ENCODE measurements at regions not wholly inside any gene's neighbourhood (a gene's known extent, or its start where the extent isn't known, plus 50 kb on each side); places are given as distances from the start of the nearest gene placed in this dataset.
"Not testable (repeated sequence)": the region's sequence is repeated elsewhere in the genome, so short reads cannot be mapped to it uniquely, and the experiment has no call there.

DNA sequence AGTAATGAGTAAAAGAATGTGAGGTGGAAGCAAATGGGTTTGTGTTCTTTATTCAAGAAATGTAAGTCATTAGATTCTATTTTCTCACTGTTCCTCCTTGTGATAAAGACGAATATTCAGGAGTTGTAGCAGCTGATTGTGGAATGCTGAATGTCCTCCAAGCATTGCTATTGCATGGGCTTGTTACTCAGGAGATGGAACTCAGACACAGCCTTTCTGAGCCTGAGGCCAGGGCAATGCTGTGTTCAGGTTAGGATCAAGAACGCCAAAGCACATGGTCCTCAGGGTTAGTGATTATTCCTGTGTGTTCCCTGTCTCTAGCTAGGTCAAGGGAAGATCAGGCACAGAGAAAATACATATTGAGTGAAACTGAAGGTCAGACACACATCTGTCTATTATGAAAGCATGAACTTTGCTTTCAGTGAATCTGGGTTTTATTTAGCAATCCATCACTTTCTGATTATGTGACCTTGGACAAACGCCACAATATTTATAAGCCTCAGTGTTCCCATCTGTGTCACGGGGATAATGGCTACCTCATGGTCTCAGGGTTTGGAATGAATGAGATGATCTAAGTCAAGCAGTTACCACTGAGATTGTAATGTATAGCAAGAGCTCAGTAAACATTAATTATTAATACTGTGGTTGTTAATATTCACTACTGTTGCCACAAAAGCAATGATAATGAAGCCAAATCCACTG, 426.8 kb upstream of the DYNLRB2 start:
- ATAC-seq (no peak), DNase-seq (no peak)
- Mint-ChIP-seq H3K9me3 (ENCODE audit: insufficient read depth) (no peaks in the 10 kb centered on the region), H3K4me1 (ENCODE audit: low read depth) (no peaks in the 10 kb centered on the region), H3K27me3 (ENCODE audit: low read depth) (no peaks in the 10 kb centered on the region), H3K4me3 (no peak overlapping the region), H3K27ac (no peak overlapping the region), H3K36me3 (ENCODE audit: low read depth) (no peaks in the 10 kb centered on the region)
- ChIA-PET CTCF (no interaction called here), POLR2A (no interaction called here)

DNA sequence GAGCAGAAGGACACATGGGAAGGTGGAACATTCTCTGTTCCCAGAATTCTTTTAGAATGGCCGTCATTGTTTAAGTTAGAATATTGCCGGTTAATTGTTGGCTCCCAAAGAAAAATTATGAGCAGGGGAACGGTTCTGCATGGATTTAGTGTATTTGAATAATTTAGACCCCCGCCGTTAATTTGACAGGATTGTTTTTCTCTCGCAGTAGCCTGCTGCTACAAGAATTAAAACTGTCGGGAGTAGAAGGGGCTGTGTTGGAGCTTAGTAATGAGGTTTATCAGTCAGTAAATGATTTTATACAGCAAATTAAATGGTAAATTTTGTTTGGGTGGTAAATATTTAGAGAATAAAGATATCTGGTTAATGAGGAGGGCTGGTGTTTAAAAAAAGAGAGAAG, 431.2 kb upstream of the DYNLRB2 start:
- H3K36me3 Mint-ChIP-seq (ENCODE audit: low read depth): no peaks in the 10 kb centered on the region
- no peak overlapping the region for H3K27ac Mint-ChIP-seq
- H3K4me1 Mint-ChIP-seq (ENCODE audit: low read depth): no peaks in the 10 kb centered on the region
- ATAC-seq: no peak
- H3K27me3 Mint-ChIP-seq (ENCODE audit: low read depth): no peaks in the 10 kb centered on the region
- no peak overlapping the region for H3K4me3 Mint-ChIP-seq
- H3K9me3 Mint-ChIP-seq (ENCODE audit: insufficient read depth): no peaks in the 10 kb centered on the region
- ChIA-PET CTCF (no interaction called here), POLR2A (no interaction called here)
- no peak for DNase-seq

DNA sequence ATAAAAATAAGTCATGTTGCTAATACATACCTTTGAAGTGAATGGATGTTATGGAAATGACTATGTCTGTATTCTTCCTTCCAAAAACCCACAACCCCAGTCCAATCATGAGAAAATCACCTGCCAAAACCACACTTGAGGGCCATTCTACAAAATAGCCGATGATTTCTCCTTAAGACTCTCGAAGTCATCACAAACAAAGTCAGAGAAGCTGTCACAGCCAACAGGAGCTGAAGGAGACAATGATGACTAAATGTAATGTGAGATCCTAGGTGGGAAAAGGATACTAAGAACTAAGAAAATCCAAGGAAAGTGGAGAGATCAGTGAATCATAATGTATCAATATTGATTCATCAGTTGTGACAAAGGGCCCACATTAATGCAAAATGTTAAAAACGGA, 432.9 kb upstream of the DYNLRB2 start:
- Mint-ChIP-seq H3K9me3 (ENCODE audit: insufficient read depth) (no peaks in the 10 kb centered on the region), H3K4me3 (no peak overlapping the region), H3K27me3 (ENCODE audit: low read depth) (no peaks in the 10 kb centered on the region), H3K4me1 (ENCODE audit: low read depth) (no peaks in the 10 kb centered on the region), H3K27ac (no peak overlapping the region), H3K36me3 (ENCODE audit: low read depth) (no peaks in the 10 kb centered on the region)
- ChIA-PET CTCF (no interaction called here), POLR2A (no interaction called here)
- DNase-seq (no peak), ATAC-seq (no peak)

DNA sequence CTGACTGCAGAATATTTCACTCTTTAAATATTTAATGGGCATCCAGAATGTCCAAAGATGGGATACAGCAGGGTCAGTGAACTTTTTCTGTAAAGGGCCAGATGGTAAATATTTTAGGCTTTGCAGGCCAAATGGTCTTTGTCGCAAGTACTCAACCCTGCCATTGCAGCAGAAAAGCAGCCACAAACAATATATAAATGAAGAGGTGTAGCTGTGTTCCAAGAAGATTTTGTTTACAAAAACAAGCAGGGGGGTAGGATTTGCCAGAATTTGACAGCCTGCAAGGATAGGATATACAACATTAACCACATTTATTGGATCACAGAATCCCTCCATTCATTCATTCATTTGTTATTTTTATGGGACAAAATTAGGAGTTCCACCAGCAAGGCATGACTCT, 435.0 kb upstream of the DYNLRB2 start:
- POLR2A ChIA-PET: no interaction called here
- H3K27ac Mint-ChIP-seq: no peak overlapping the region
- H3K36me3 Mint-ChIP-seq (ENCODE audit: low read depth): no peaks in the 10 kb centered on the region
- ATAC-seq: no peak
- no peak overlapping the region for H3K4me3 Mint-ChIP-seq
- no peaks in the 10 kb centered on the region for H3K9me3 Mint-ChIP-seq (ENCODE audit: insufficient read depth)
- CTCF ChIA-PET: no interaction called here
- no peaks in the 10 kb centered on the region for H3K27me3 Mint-ChIP-seq (ENCODE audit: low read depth)
- H3K4me1 Mint-ChIP-seq (ENCODE audit: low read depth): no peaks in the 10 kb centered on the region
- DNase-seq: no peak

DNA sequence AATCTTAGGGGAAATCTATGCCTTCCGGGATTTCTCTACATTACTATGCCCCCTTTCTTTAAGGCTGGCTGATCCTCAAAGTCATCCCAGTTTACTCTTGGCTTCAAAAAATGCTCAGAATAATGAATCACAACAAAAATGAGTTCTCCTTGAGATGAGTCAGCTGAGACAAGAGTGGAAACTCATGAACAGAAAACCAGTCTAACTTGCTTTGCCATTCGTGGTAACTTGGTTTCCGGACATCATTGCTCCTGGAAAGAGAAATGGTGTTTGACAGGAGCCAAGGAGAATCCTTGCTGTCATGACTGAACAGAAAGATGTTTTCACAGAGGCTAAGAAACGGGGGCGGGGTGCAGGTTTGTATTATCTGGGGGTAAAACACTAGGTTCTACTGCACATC, 435.6 kb upstream of the DYNLRB2 start:
- H3K27me3 Mint-ChIP-seq (ENCODE audit: low read depth): no peaks in the 10 kb centered on the region
- ChIA-PET CTCF (no interaction called here), POLR2A (no interaction called here)
- no peaks in the 10 kb centered on the region for H3K9me3 Mint-ChIP-seq (ENCODE audit: insufficient read depth)
- H3K36me3 Mint-ChIP-seq (ENCODE audit: low read depth): no peaks in the 10 kb centered on the region
- no peak for DNase-seq
- H3K4me1 Mint-ChIP-seq (ENCODE audit: low read depth): no peaks in the 10 kb centered on the region
- no peak overlapping the region for H3K27ac Mint-ChIP-seq
- H3K4me3 Mint-ChIP-seq: no peak overlapping the region
- ATAC-seq: no peak

DNA sequence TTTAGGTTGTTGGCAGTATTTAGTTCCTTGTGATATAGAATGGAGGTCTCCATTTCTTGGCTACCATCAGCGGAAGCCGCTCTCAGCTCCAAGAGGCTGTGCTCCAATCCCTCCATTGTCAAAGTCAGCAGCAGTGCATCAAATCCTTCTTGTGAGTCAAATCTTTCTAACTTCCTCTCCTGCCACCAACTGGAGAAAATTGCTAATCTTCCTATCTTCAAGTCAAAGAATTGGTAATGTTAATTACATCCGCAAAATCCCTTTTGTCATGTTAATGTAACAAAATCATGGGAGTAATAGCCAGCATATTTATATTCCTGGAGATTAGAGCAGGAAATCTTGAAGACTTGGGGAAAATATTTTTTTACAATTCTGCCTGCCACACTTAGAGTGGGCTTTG, 436.4 kb upstream of the DYNLRB2 start:
- H3K36me3 Mint-ChIP-seq (ENCODE audit: low read depth): no peaks in the 10 kb centered on the region
- no peaks in the 10 kb centered on the region for H3K9me3 Mint-ChIP-seq (ENCODE audit: insufficient read depth)
- POLR2A ChIA-PET: no interaction called here
- no peaks in the 10 kb centered on the region for H3K27me3 Mint-ChIP-seq (ENCODE audit: low read depth)
- no peak overlapping the region for H3K4me3 Mint-ChIP-seq
- CTCF ChIA-PET: no interaction called here
- H3K4me1 Mint-ChIP-seq (ENCODE audit: low read depth): no peaks in the 10 kb centered on the region
- H3K27ac Mint-ChIP-seq: no peak overlapping the region
- DNase-seq: no peak
- no peak for ATAC-seq

DNA sequence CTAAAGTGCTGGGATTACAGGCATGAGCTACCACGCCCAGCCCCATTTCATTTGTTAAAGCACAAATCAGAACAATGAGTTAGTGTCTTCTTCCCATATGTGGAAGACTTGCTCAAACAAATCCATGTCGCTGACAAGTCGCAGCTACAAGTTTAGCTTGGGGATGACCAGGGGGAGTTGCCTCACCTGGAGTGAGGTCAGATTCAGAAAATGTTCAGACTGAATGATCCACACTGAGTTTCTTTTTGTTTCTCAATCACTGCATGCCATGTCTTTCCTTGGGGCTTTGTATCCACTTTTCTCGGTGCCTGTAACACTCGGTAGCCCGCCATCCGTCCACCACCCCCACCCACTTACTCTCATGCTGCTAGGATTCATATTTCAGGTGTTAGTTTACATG, 437.3 kb upstream of the DYNLRB2 start:
- H3K4me3 Mint-ChIP-seq: no peak overlapping the region
- ATAC-seq (no peak), DNase-seq (no peak)
- H3K9me3 Mint-ChIP-seq (ENCODE audit: insufficient read depth): peaks cover 4% of the 10 kb centered on the region
- H3K36me3 Mint-ChIP-seq (ENCODE audit: low read depth): no peaks in the 10 kb centered on the region
- no peaks in the 10 kb centered on the region for H3K27me3 Mint-ChIP-seq (ENCODE audit: low read depth)
- POLR2A ChIA-PET: no interaction called here
- H3K27ac Mint-ChIP-seq: no peak overlapping the region
- H3K4me1 Mint-ChIP-seq (ENCODE audit: low read depth): no peaks in the 10 kb centered on the region
- CTCF ChIA-PET: no interaction called here

DNA sequence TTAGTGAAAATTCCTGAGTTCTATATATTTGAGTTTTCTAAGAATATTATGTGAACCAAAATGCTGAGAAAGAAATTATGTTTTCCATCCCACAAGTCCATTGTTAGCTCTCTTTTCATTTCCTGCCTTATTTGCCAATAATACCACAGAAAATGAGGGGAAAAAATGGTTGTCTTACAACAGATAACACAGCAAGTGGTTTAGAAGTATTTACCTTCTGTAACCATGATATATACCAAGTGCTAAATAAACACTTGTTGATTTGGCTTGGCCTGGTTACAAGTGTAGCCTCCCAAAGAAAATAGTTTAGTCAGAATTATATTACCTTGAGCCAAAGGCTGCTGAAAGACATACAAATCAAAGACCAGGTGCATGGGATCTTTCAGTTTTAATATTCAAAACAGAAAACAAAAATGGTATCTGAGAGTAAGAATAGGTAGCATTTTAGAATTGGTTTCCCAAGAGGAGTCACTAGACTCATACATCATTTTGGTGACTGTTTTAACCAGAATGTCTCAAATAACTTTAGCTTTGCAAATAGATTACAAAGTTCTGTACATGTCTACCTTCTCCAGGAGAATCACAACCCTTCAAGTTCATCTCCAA, 439.8 kb upstream of the DYNLRB2 start:
- Mint-ChIP-seq H3K27ac (no peak overlapping the region), H3K36me3 (ENCODE audit: low read depth) (no peaks in the 10 kb centered on the region), H3K4me3 (no peak overlapping the region), H3K27me3 (ENCODE audit: low read depth) (no peaks in the 10 kb centered on the region), H3K4me1 (ENCODE audit: low read depth) (no peaks in the 10 kb centered on the region), H3K9me3 (ENCODE audit: insufficient read depth) (peaks cover 4% of the 10 kb centered on the region)
- CTCF ChIA-PET: no interaction called here
- POLR2A ChIA-PET: no interaction called here
- ATAC-seq (no peak), DNase-seq (no peak)

DNA sequence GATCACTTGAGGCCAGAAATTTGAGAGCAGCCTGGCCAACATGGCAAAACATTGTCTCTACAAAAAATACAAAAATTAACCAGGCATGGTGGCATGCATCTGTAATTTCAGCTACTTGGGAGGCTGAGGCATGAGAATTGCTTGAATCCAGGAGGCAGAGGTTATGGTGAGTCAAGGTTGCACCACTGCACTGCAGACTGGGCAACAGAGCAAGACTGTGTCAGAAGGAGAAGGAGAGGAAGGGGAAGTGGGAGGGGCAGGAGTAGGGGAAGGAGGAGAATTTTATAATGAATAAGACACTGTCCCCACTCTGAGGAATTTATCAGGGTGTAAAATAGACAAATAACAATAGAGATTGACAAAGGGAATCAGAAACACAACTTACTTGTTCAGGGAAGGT, 440.6 kb upstream of the DYNLRB2 start:
- no peak overlapping the region for H3K27ac Mint-ChIP-seq
- H3K36me3 Mint-ChIP-seq (ENCODE audit: low read depth): no peaks in the 10 kb centered on the region
- no peaks in the 10 kb centered on the region for H3K4me1 Mint-ChIP-seq (ENCODE audit: low read depth)
- no peak for ATAC-seq
- H3K9me3 Mint-ChIP-seq (ENCODE audit: insufficient read depth): peaks cover 4% of the 10 kb centered on the region
- POLR2A ChIA-PET: no interaction called here
- H3K27me3 Mint-ChIP-seq (ENCODE audit: low read depth): no peaks in the 10 kb centered on the region
- DNase-seq: no peak
- CTCF ChIA-PET: no interaction called here
- no peak overlapping the region for H3K4me3 Mint-ChIP-seq

DNA sequence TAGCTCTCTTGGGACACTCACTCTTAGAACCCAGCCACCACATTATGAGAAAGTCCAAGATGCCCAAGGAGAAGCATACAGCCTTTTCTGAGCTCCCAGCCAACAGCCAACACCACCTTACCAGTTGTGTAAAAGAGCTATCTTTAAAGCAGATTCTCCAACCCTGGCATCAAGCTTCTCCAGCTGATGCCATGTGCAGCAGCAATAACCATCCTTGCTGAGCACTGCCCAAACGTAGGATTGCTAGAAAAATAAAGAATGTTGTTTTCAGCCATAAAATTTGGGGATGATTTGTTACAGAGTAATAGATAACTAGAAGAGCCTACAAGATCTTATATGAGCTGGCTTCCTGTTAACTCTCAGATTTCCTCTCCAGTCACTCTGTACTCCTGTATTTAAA, 443.7 kb upstream of the DYNLRB2 start:
- Mint-ChIP-seq H3K4me3 (no peak overlapping the region), H3K27ac (no peak overlapping the region), H3K9me3 (ENCODE audit: insufficient read depth) (peaks cover 4% of the 10 kb centered on the region), H3K4me1 (ENCODE audit: low read depth) (no peaks in the 10 kb centered on the region), H3K36me3 (ENCODE audit: low read depth) (no peaks in the 10 kb centered on the region), H3K27me3 (ENCODE audit: low read depth) (no peaks in the 10 kb centered on the region)
- ChIA-PET CTCF (no interaction called here), POLR2A (no interaction called here)
- DNase-seq (no peak), ATAC-seq (no peak)

DNA sequence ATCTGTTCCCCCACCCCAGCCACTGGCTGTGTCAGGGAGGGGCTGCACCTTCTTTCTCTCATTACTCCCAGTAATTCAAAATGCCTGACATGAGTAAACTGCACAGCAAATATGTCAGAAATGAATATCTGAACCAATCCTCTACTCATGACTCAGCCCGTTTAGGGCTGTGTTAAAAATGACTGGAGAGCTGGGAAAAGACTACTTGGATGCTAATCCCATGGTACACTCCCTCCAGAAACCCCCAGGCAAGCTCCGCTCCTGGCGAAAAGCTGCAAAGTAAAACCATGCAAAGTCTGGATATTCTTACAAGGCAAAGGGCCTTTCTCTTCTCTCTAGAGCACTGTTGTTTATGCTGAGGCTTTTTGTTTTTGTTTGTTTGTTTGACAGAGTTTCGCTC, 448.1 kb upstream of the DYNLRB2 start:
- Mint-ChIP-seq H3K27ac (no peak overlapping the region), H3K4me1 (ENCODE audit: low read depth) (no peaks in the 10 kb centered on the region), H3K4me3 (no peak overlapping the region), H3K36me3 (ENCODE audit: low read depth) (no peaks in the 10 kb centered on the region), H3K9me3 (ENCODE audit: insufficient read depth) (no peaks in the 10 kb centered on the region), H3K27me3 (ENCODE audit: low read depth) (no peaks in the 10 kb centered on the region)
- ChIA-PET CTCF (no interaction called here), POLR2A (no interaction called here)
- DNase-seq: no peak
- no peak for ATAC-seq

DNA sequence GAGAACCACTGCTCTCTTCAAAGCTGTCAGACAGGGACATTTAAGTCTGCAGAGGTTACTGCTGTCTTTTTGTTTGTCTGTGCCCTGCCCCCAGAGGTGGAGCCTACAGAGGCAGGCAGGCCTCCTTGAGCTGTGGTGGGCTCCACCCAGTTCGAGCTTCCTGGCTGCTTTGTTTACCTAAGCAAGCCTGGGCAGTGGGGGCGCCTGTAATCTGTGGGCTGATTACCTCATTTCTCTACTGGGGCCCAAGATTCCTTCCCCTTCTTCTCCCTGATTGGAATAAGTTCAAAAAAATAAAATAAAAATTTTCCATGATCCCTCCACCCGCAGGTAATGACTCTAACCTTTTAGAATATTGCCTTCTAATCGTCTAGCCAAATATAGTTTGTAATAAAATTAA, 449.3 kb upstream of the DYNLRB2 start:
- H3K9me3 Mint-ChIP-seq (ENCODE audit: insufficient read depth); H3K27me3 Mint-ChIP-seq (ENCODE audit: low read depth); DNase-seq; H3K4me3 Mint-ChIP-seq; ATAC-seq; H3K27ac Mint-ChIP-seq; H3K36me3 Mint-ChIP-seq (ENCODE audit: low read depth); H3K4me1 Mint-ChIP-seq (ENCODE audit: low read depth); CTCF ChIA-PET; POLR2A ChIA-PET: not testable (repeated sequence)

DNA sequence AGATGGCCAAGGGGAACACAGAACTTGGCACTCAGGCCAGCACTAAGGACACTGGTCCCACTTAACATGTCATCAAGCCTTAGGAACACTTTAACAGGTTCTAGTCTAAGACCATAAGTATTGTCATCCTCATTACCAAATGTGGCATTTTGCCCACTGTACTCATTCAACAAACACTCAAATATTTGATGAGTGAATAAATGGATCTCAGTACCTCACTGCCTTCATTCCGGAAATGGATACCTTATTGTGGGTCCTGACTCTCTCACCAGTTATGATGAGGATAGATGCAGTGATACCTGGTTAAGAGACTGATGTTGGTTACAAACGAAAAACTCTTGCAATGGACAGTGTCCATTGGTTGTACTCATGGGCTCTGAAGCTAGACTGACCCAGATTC, 455.2 kb upstream of the DYNLRB2 start:
- Mint-ChIP-seq H3K4me3 (no peak overlapping the region), H3K4me1 (ENCODE audit: low read depth) (no peaks in the 10 kb centered on the region), H3K9me3 (ENCODE audit: insufficient read depth) (no peaks in the 10 kb centered on the region), H3K27ac (no peak overlapping the region), H3K36me3 (ENCODE audit: low read depth) (no peaks in the 10 kb centered on the region), H3K27me3 (ENCODE audit: low read depth) (no peaks in the 10 kb centered on the region)
- DNase-seq: no peak
- POLR2A ChIA-PET: no interaction called here
- no peak for ATAC-seq
- CTCF ChIA-PET: no interaction called here
